Activated T-cell treated with anti-CD3 and anti-CD28 coated beads, Interleukin-2, amount 50 U/mL, for 4 hours (primary cell): ENCODE measurements at regions not wholly inside any gene's neighbourhood (a gene's known extent, or its start where the extent isn't known, plus 50 kb on each side); places are given as distances from the start of the nearest gene placed in this dataset.

Experiments
- ATAC-seq, 2 donors: fragments of 200-7000 bp; cut with Tn5 transposase; one replicate each; pipeline ENCODE4 v1.10.0; 2021
- DNase-seq: peaks from one replicate; pipeline ENCODE4 v3.0.0-alpha.2; 2020
- H3K27me3 Mint-ChIP-seq: one replicate; pipeline ENCODE4 v1.8.0; 2021; ENCODE audit warnings: low read depth, mixed read lengths
- H3K36me3 Mint-ChIP-seq: one replicate; pipeline ENCODE4 v1.8.0; 2022; ENCODE audit warnings: mixed read lengths; ENCODE audit not compliant: insufficient read depth
- H3K4me1 Mint-ChIP-seq: one replicate; pipeline ENCODE4 v1.8.0; 2021; ENCODE audit warnings: low read depth, mixed read lengths
- H3K4me3 Mint-ChIP-seq: one replicate; pipeline ENCODE4 v1.8.0; 2021; ENCODE audit warnings: mild to moderate bottlenecking, moderate library complexity, mixed read lengths
- H3K9me3 Mint-ChIP-seq: one replicate; pipeline ENCODE4 v1.8.0; 2021; ENCODE audit warnings: mixed read lengths

GRCh38 chr18:38895560-38895959 lies 1330.0 kb upstream of the CELF4 start:
- Mint-ChIP-seq H3K36me3 (no peaks in the 10 kb centered on the region), H3K27me3 (peaks cover 4% of the 10 kb centered on the region), H3K9me3 (peaks cover 7% of the 10 kb centered on the region), H3K4me1 (no peaks in the 10 kb centered on the region), H3K4me3 (no peak overlapping the region)
- ATAC-seq (no peak), DNase-seq (no peak)

- ATAC-seq (no peak), DNase-seq (no peak)
- H3K4me3 Mint-ChIP-seq, result no peak overlapping the region
- no peaks in the 10 kb centered on the region for H3K27me3 Mint-ChIP-seq
- H3K4me1 Mint-ChIP-seq, result no peaks in the 10 kb centered on the region
- H3K36me3 Mint-ChIP-seq, result no peaks in the 10 kb centered on the region
- H3K9me3 Mint-ChIP-seq, result no peaks in the 10 kb centered on the region
Measured at GRCh38 chr18:38887671-38888020, 1322.0 kb upstream of the CELF4 start.

- no peaks in the 10 kb centered on the region for H3K36me3 Mint-ChIP-seq
- no peak for ATAC-seq
Measured at GRCh38 chr18:38886861-38887670, 1321.5 kb upstream of the CELF4 start.

GRCh38 chr18:38886235-38886634 lies 1320.6 kb upstream of the CELF4 start:
- H3K36me3 Mint-ChIP-seq, result no peaks in the 10 kb centered on the region
- no peak for DNase-seq
- no peak for ATAC-seq
- H3K4me1 Mint-ChIP-seq, result no peaks in the 10 kb centered on the region
- H3K4me3 Mint-ChIP-seq, result no peak overlapping the region
- H3K9me3 Mint-ChIP-seq, result no peaks in the 10 kb centered on the region
- H3K27me3 Mint-ChIP-seq, result peaks cover 2% of the 10 kb centered on the region

More at GRCh38 chr18:38886861-38887670, 1321.5 kb upstream of the CELF4 start:
- peaks cover 2% of the 10 kb centered on the region for H3K27me3 Mint-ChIP-seq
- no peak for DNase-seq
- H3K4me1 Mint-ChIP-seq, result no peaks in the 10 kb centered on the region
- no peak overlapping the region for H3K4me3 Mint-ChIP-seq
- no peaks in the 10 kb centered on the region for H3K9me3 Mint-ChIP-seq

GRCh38 chr18:38884050-38884449 lies 1318.5 kb upstream of the CELF4 start:
- Mint-ChIP-seq H3K4me1 (no peaks in the 10 kb centered on the region), H3K4me3 (no peak overlapping the region), H3K9me3 (no peaks in the 10 kb centered on the region), H3K27me3 (peaks cover 2% of the 10 kb centered on the region), H3K36me3 (no peaks in the 10 kb centered on the region)
- no peak for ATAC-seq
- no peak for DNase-seq

GRCh38 chr18:38883111-38883510 lies 1317.5 kb upstream of the CELF4 start:
- no peaks in the 10 kb centered on the region for H3K4me1 Mint-ChIP-seq
- H3K4me3 Mint-ChIP-seq, result no peak overlapping the region
- ATAC-seq (no peak), DNase-seq (no peak)
- H3K9me3 Mint-ChIP-seq, result no peaks in the 10 kb centered on the region
- no peaks in the 10 kb centered on the region for H3K36me3 Mint-ChIP-seq
- peaks cover 2% of the 10 kb centered on the region for H3K27me3 Mint-ChIP-seq

- Mint-ChIP-seq H3K9me3 (no peaks in the 10 kb centered on the region), H3K36me3 (no peaks in the 10 kb centered on the region), H3K27me3 (peaks cover 2% of the 10 kb centered on the region), H3K4me1 (no peaks in the 10 kb centered on the region), H3K4me3 (no peak overlapping the region)
- ATAC-seq, result no peak
- DNase-seq, result no peak
Measured at GRCh38 chr18:38879871-38880270, 1314.3 kb upstream of the CELF4 start.

GRCh38 chr18:38872342-38872741 lies 1306.7 kb upstream of the CELF4 start:
- no peaks in the 10 kb centered on the region for H3K27me3 Mint-ChIP-seq
- H3K9me3 Mint-ChIP-seq, result no peaks in the 10 kb centered on the region
- H3K4me3 Mint-ChIP-seq, result no peak overlapping the region
- DNase-seq (no peak), ATAC-seq (no peak)
- no peaks in the 10 kb centered on the region for H3K36me3 Mint-ChIP-seq
- no peaks in the 10 kb centered on the region for H3K4me1 Mint-ChIP-seq

- H3K9me3 Mint-ChIP-seq, result no peaks in the 10 kb centered on the region
- H3K4me3 Mint-ChIP-seq, result no peak overlapping the region
- DNase-seq, result no peak
- no peaks in the 10 kb centered on the region for H3K4me1 Mint-ChIP-seq
- no peak for ATAC-seq
- H3K36me3 Mint-ChIP-seq, result no peaks in the 10 kb centered on the region
- no peaks in the 10 kb centered on the region for H3K27me3 Mint-ChIP-seq
Measured at GRCh38 chr18:38868757-38869156, 1303.2 kb upstream of the CELF4 start.

GRCh38 chr18:38867680-38868079 lies 1302.1 kb upstream of the CELF4 start:
- Mint-ChIP-seq H3K27me3 (no peaks in the 10 kb centered on the region), H3K36me3 (no peaks in the 10 kb centered on the region), H3K4me3 (no peak overlapping the region), H3K9me3 (no peaks in the 10 kb centered on the region), H3K4me1 (no peaks in the 10 kb centered on the region)
- DNase-seq (no peak), ATAC-seq (no peak)

- Mint-ChIP-seq H3K4me1 (no peaks in the 10 kb centered on the region), H3K36me3 (no peaks in the 10 kb centered on the region), H3K9me3 (peaks cover 9% of the 10 kb centered on the region), H3K27me3 (no peaks in the 10 kb centered on the region), H3K4me3 (no peak overlapping the region)
- DNase-seq, result no peak
- ATAC-seq, result no peak
Measured at GRCh38 chr18:38851526-38851925, 1285.9 kb upstream of the CELF4 start.

GRCh38 chr18:38847326-38847725 lies 1281.7 kb upstream of the CELF4 start:
- DNase-seq, result no peak
- no peaks in the 10 kb centered on the region for H3K4me1 Mint-ChIP-seq
- H3K36me3 Mint-ChIP-seq, result no peaks in the 10 kb centered on the region
- H3K9me3 Mint-ChIP-seq, result no peaks in the 10 kb centered on the region
- H3K4me3 Mint-ChIP-seq, result no peak overlapping the region
- no peak for ATAC-seq
- no peaks in the 10 kb centered on the region for H3K27me3 Mint-ChIP-seq

- no peaks in the 10 kb centered on the region for H3K36me3 Mint-ChIP-seq
- no peak overlapping the region for H3K4me3 Mint-ChIP-seq
- no peaks in the 10 kb centered on the region for H3K9me3 Mint-ChIP-seq
- no peaks in the 10 kb centered on the region for H3K27me3 Mint-ChIP-seq
- DNase-seq (no peak), ATAC-seq (no peak)
- no peaks in the 10 kb centered on the region for H3K4me1 Mint-ChIP-seq
Measured at GRCh38 chr18:38843291-38843690, 1277.7 kb upstream of the CELF4 start.

- DNase-seq (no peak), ATAC-seq (no peak)
- Mint-ChIP-seq H3K9me3 (peaks cover 4% of the 10 kb centered on the region), H3K36me3 (no peaks in the 10 kb centered on the region), H3K27me3 (no peaks in the 10 kb centered on the region), H3K4me1 (no peaks in the 10 kb centered on the region), H3K4me3 (no peak overlapping the region)
Measured at GRCh38 chr18:38826247-38826646, 1260.6 kb upstream of the CELF4 start.

- Mint-ChIP-seq H3K4me3 (no peak overlapping the region), H3K9me3 (no peaks in the 10 kb centered on the region), H3K36me3 (no peaks in the 10 kb centered on the region), H3K27me3 (no peaks in the 10 kb centered on the region), H3K4me1 (no peaks in the 10 kb centered on the region)
- ATAC-seq, result no peak
- DNase-seq, result no peak
Measured at GRCh38 chr18:38811209-38811608, 1245.6 kb upstream of the CELF4 start.
